ENCODE measurements at regions not wholly inside any gene's neighbourhood (a gene's known extent, or its start where the extent isn't known, plus 50 kb on each side); places are given as distances from the start of the nearest gene placed in this dataset.

DNA sequence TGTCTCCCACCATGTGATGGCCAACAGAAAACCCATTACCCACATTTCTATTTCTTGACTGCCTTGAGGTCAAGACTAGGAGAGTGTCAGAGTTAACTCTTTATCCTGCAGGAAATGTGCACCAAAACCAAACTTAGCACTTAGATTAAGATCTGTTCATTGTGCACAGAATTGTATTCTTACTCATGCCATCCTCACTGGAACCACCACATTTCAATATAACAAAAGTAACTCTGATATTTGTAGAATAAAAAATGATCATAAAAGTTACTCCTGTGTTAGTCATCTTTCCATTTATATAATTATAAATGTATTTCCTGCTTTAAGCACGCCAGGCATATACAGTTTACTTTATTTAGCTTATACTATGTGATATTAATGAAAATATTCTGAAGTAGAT lies 193.0 kb upstream of the DPYD start:
- TF ChIP-seq EZH2 (IDR thresholded peaks at IDR 0.05; ENCODE audit: borderline replicate concordance, control insufficient read depth, low read depth, low read length) (no peak), CTCF (IDR thresholded peaks at IDR 0.05 in 2 of 3, conservative IDR thresholded peaks at IDR 0.05 in 1 of 3; ENCODE audit: control insufficient read depth in 2 of 3, extremely low read depth in 1 of 3, insufficient read depth in 1 of 3, low read depth in 3 of 3, low read length in 3 of 3) (no peak), TAF1 (IDR thresholded peaks at IDR 0.05; ENCODE audit: borderline replicate concordance, low read depth, low read length) (no peak), ZBTB4 (CRISPR knock-in tag; IDR thresholded peaks at IDR 0.05) (no peak), ETV6 (conservative IDR thresholded peaks at IDR 0.05 in 1 of 2, IDR thresholded peaks at IDR 0.05 in 1 of 2; ENCODE audit: borderline replicate concordance in 1 of 2, low read depth in 1 of 2) (no peak), PBX3 (IDR thresholded peaks at IDR 0.05; ENCODE audit: insufficient replicate concordance, low read depth, low read length) (no peak), SMAD1 (IDR thresholded peaks at IDR 0.05; ENCODE audit: low read depth, partially characterized antibody) (no peak), HDAC6 (IDR thresholded peaks at IDR 0.05; ENCODE audit: unreplicated experiment) (no peak), ATF7 (IDR thresholded peaks at IDR 0.05; ENCODE audit: low read depth) (no peak)
- TF ChIP-seq, protein P1, sequence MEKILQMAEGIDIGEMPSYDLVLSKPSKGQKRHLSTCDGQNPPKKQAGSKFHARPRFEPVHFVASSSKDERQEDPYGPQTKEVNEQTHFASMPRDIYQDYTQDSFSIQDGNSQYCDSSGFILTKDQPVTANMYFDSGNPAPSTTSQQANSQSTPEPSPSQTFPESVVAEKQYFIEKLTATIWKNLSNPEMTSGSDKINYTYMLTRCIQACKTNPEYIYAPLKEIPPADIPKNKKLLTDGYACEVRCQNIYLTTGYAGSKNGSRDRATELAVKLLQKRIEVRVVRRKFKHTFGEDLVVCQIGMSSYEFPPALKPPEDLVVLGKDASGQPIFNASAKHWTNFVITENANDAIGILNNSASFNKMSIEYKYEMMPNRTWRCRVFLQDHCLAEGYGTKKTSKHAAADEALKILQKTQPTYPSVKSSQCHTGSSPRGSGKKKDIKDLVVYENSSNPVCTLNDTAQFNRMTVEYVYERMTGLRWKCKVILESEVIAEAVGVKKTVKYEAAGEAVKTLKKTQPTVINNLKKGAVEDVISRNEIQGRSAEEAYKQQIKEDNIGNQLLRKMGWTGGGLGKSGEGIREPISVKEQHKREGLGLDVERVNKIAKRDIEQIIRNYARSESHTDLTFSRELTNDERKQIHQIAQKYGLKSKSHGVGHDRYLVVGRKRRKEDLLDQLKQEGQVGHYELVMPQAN (conservative IDR thresholded peaks at IDR 0.05), result no peak
- TF ChIP-seq, protein P2, sequence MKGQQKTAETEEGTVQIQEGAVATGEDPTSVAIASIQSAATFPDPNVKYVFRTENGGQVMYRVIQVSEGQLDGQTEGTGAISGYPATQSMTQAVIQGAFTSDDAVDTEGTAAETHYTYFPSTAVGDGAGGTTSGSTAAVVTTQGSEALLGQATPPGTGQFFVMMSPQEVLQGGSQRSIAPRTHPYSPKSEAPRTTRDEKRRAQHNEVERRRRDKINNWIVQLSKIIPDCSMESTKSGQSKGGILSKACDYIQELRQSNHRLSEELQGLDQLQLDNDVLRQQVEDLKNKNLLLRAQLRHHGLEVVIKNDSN (IDR thresholded peaks at IDR 0.05; ENCODE audit: borderline replicate concordance, extremely low read length, insufficient read depth, low read depth, low read length), result no peak

Measured in GM12878 (cell line).